MM.1S (cell line): ENCODE measurements at regions not wholly inside any gene's neighbourhood (a gene's known extent, or its start where the extent isn't known, plus 50 kb on each side); places are given as distances from the start of the nearest gene placed in this dataset.
A peak's percentile ranks its signal among the peaks of the same experiment; 100 is the strongest.

Experiments used
- DNase-seq: peaks from one replicate; pipeline ENCODE4 v3.0.0-alpha.2; 2015
- H2AFZ ChIP-seq: fragments of 300-600 bp; sonication (generic); 2 replicates; pipeline ENCODE4 v1.6.0; 2016; ENCODE audit warnings: antibody characterized with exemption, low read length
- H3F3A ChIP-seq: fragments of 300-600 bp; sonication (generic); 2 replicates; pipeline ENCODE4 v1.6.1; 2016; ENCODE audit warnings: mild to moderate bottlenecking, antibody characterized with exemption, low read length, moderate library complexity, mixed read lengths; ENCODE audit not compliant: insufficient read depth
- H3K27ac ChIP-seq: fragments of 300-600 bp; sonication (generic); 2 replicates; pipeline ENCODE4 v1.5.1; 2016; ENCODE audit warnings: mild to moderate bottlenecking, low read length
- H3K27me3 ChIP-seq: fragments of 300-600 bp; sonication (generic); replicated peaks from 2 replicates; pipeline ENCODE4 v1.6.0; 2016; ENCODE audit warnings: low read length; ENCODE audit not compliant: insufficient read depth
- H3K36me3 ChIP-seq: fragments of 300-600 bp; sonication (generic); replicated peaks from 2 replicates; pipeline ENCODE4 v1.6.1; 2016; ENCODE audit warnings: mild to moderate bottlenecking, low read length, mixed read lengths; ENCODE audit not compliant: insufficient read depth
- H3K4me1 ChIP-seq: fragments of 300-600 bp; sonication (generic); 2 replicates; pipeline ENCODE4 v1.6.1; 2016; ENCODE audit warnings: low read length, mixed read lengths
- H3K4me2 ChIP-seq: fragments of 300-600 bp; sonication (generic); 2 replicates; pipeline ENCODE4 v1.6.0; 2016; ENCODE audit warnings: low read depth, low read length
- H3K4me3 ChIP-seq: fragments of 300-600 bp; sonication (generic); 2 replicates; pipeline ENCODE4 v1.5.1; 2016; ENCODE audit warnings: low read length, mixed read lengths
- H3K79me2 ChIP-seq: fragments of 300-600 bp; sonication (generic); 2 replicates; pipeline ENCODE4 v1.6.1; 2016; ENCODE audit warnings: mixed run types, low read length, mixed read lengths
- H3K9ac ChIP-seq: fragments of 300-600 bp; sonication (generic); 2 replicates; pipeline ENCODE4 v1.6.1; 2016; ENCODE audit warnings: low read length, mixed read lengths
- H3K9me2 ChIP-seq: fragments of 300-600 bp; sonication (generic); replicated peaks from 2 replicates; pipeline ENCODE4 v1.6.1; 2016; ENCODE audit warnings: mild to moderate bottlenecking, low read length, mixed read lengths; ENCODE audit not compliant: insufficient read depth
- H3K9me3 ChIP-seq: fragments of 300-600 bp; sonication (generic); replicated peaks from 2 replicates; pipeline ENCODE4 v1.6.1; 2016; ENCODE audit warnings: mild to moderate bottlenecking, low read length, mixed read lengths; ENCODE audit not compliant: insufficient read depth
- H4K20me1 ChIP-seq: fragments of 300-600 bp; sonication (generic); 2 replicates; pipeline ENCODE4 v1.6.1; 2016; ENCODE audit warnings: mild to moderate bottlenecking, low read length, moderate library complexity, mixed read lengths; ENCODE audit not compliant: insufficient read depth
- EZH2 ChIP-seq: fragments of 300-600 bp; sonication (generic); optimal IDR thresholded peaks from 2 replicates; pipeline ENCODE3; 2017; ENCODE audit warnings: low read depth, mild to moderate bottlenecking, antibody characterized with exemption, low read length, mixed read lengths
- EZH2phosphoT487 ChIP-seq: fragments of 300-600 bp; sonication (generic); IDR thresholded peaks from 2 replicates; pipeline ENCODE4 v1.6.1; 2018; ENCODE audit warnings: antibody characterized with exemption, low read length
- TF ChIP-seq, protein P1 (sequence below): fragments of 300-600 bp; sonication (generic); IDR thresholded peaks from 2 replicates; pipeline ENCODE4 v1.5.1; 2016; ENCODE audit warnings: antibody characterized with exemption, low read length, mixed read lengths

DNA sequence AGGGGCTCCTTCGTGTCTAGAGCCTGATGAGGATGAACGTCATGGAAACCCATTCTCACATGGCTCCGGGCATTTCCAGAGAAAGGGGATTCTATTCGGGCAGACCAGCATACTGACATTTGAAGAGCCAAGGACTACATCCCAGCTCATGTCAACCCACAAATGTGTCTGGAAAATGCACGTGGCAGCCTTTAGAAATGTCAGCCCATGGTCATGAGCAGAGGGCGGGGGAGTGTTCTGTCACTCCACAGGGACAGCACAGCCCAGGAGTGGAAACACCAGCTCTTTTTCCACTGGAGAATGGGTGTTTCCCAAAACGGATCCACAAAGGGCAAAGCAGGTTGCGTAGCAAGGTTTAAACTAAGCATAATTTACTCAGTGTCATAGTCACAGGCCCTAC, 207.0 kb downstream of the BCOR start:
- H3K27ac ChIP-seq, result no peak overlapping the region
- H3K4me3 ChIP-seq, result no peak overlapping the region
- DNase-seq, result no peak
- H3F3A ChIP-seq, result no peaks in the 10 kb centered on the region
- no peak overlapping the region for H3K4me2 ChIP-seq
- no peak overlapping the region for H3K9ac ChIP-seq
- no peaks in the 10 kb centered on the region for H3K79me2 ChIP-seq
- no peaks in the 10 kb centered on the region for H4K20me1 ChIP-seq
- H3K27me3 ChIP-seq, result no peaks in the 10 kb centered on the region
- no peaks in the 10 kb centered on the region for H3K9me3 ChIP-seq
- TF ChIP-seq EZH2phosphoT487, result no peak
- H3K4me1 ChIP-seq, result peaks cover 6% of the 10 kb centered on the region
- H3K9me2 ChIP-seq, result no peaks in the 10 kb centered on the region
- H3K36me3 ChIP-seq, result no peaks in the 10 kb centered on the region
- H2AFZ ChIP-seq, result no peak overlapping the region

- no peaks in the 10 kb centered on the region for H3K79me2 ChIP-seq
- no peak overlapping the region for H3K9ac ChIP-seq
- H3K9me3 ChIP-seq, result no peaks in the 10 kb centered on the region
- H3K27me3 ChIP-seq, result no peaks in the 10 kb centered on the region
- H3F3A ChIP-seq, result no peaks in the 10 kb centered on the region
- no peaks in the 10 kb centered on the region for H3K9me2 ChIP-seq
- no peak overlapping the region for H3K4me3 ChIP-seq
- no peaks in the 10 kb centered on the region for H4K20me1 ChIP-seq
- peak overlapping the region; percentile 29; the same call in 1 of the 2 replicates for H3K27ac ChIP-seq
- no peak overlapping the region for H3K4me2 ChIP-seq
- DNase-seq, result peak; percentile 55
- H3K36me3 ChIP-seq, result no peaks in the 10 kb centered on the region
- no peak overlapping the region; the same call in 1 of the 2 replicates for H2AFZ ChIP-seq
- TF ChIP-seq EZH2phosphoT487 (no peak), EZH2 (no peak)
- TF ChIP-seq, protein P1, sequence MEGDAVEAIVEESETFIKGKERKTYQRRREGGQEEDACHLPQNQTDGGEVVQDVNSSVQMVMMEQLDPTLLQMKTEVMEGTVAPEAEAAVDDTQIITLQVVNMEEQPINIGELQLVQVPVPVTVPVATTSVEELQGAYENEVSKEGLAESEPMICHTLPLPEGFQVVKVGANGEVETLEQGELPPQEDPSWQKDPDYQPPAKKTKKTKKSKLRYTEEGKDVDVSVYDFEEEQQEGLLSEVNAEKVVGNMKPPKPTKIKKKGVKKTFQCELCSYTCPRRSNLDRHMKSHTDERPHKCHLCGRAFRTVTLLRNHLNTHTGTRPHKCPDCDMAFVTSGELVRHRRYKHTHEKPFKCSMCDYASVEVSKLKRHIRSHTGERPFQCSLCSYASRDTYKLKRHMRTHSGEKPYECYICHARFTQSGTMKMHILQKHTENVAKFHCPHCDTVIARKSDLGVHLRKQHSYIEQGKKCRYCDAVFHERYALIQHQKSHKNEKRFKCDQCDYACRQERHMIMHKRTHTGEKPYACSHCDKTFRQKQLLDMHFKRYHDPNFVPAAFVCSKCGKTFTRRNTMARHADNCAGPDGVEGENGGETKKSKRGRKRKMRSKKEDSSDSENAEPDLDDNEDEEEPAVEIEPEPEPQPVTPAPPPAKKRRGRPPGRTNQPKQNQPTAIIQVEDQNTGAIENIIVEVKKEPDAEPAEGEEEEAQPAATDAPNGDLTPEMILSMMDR, result no peak
- H3K4me1 ChIP-seq, result peaks cover 6% of the 10 kb centered on the region
Measured at GRCh38 chrX:39891781-39892180, 206.0 kb downstream of the BCOR start.

- no peak overlapping the region for H3K27ac ChIP-seq
Measured at GRCh38 chrX:39893417-39894338, 204.1 kb downstream of the BCOR start.

More at GRCh38 chrX:39893417-39894338, 204.1 kb downstream of the BCOR start:
- H3K9me2 ChIP-seq, result no peaks in the 10 kb centered on the region
- H3K4me2 ChIP-seq, result no peak overlapping the region
- TF ChIP-seq EZH2, result no peak
- TF ChIP-seq, protein P1, result no peak
- TF ChIP-seq EZH2phosphoT487, result no peak
- no peak overlapping the region for H3K4me3 ChIP-seq
- H3K36me3 ChIP-seq, result no peaks in the 10 kb centered on the region
- H3K79me2 ChIP-seq, result no peaks in the 10 kb centered on the region
- H3F3A ChIP-seq, result no peaks in the 10 kb centered on the region
- H3K9ac ChIP-seq, result no peak overlapping the region
- no peaks in the 10 kb centered on the region for H4K20me1 ChIP-seq
- peaks cover 6% of the 10 kb centered on the region for H3K4me1 ChIP-seq
- no peaks in the 10 kb centered on the region for H3K27me3 ChIP-seq
- H2AFZ ChIP-seq, result no peak overlapping the region
- H3K9me3 ChIP-seq, result no peaks in the 10 kb centered on the region
- DNase-seq, result no peak
